RCC 7860 (cell line): ENCODE measurements at regions not wholly inside any gene's neighbourhood (a gene's known extent, or its start where the extent isn't known, plus 50 kb on each side); places are given as distances from the start of the nearest gene placed in this dataset.
A peak's percentile ranks its signal among the peaks of the same experiment; 100 is the strongest.

ENCODE experiments used
- DNase-seq: peaks from one replicate; pipeline ENCODE4 v3.0.0-alpha.2; 2015; ENCODE audit warnings: low spot score
- FAIRE-seq: peaks from 2 replicates; lab custom pipeline; 2012; peaks lifted over from hg19 to GRCh38; lab: Jason Lieb, UNC

- FAIRE-seq (no peak), DNase-seq (no peak)
These were observed 97.1 kb downstream of the JCAD start for GRCh38 chr10:29962166-29962850.

- no peak for FAIRE-seq
- no peak for DNase-seq
These were observed 98.0 kb downstream of the JCAD start for GRCh38 chr10:29961351-29961750.

- DNase-seq = no peak
- no peak for FAIRE-seq
These were observed 99.1 kb downstream of the JCAD start for GRCh38 chr10:29960261-29960660.

GRCh38 chr10:29959586-29959985, 99.8 kb downstream of the JCAD start:
- DNase-seq (no peak), FAIRE-seq (no peak)

GRCh38 chr10:29958440-29958839, 100.9 kb downstream of the JCAD start:
- no peak for FAIRE-seq

GRCh38 chr10:29957907-29958331, 101.5 kb downstream of the JCAD start:
- DNase-seq = peak; percentile 96
- FAIRE-seq = peak; percentile 99

More at GRCh38 chr10:29958440-29958839, 100.9 kb downstream of the JCAD start:
- DNase-seq = no peak

- DNase-seq (no peak), FAIRE-seq (no peak)
These were observed 102.2 kb downstream of the JCAD start for GRCh38 chr10:29957236-29957635.

- FAIRE-seq (no peak), DNase-seq (no peak)
These were observed 103.0 kb downstream of the JCAD start for GRCh38 chr10:29956335-29956924.

- DNase-seq (peak; percentile 79), FAIRE-seq (peak; percentile 79)
These were observed 104.0 kb downstream of the JCAD start for GRCh38 chr10:29955329-29955935.

- no peak for DNase-seq
- FAIRE-seq = no peak
These were observed 107.9 kb downstream of the JCAD start for GRCh38 chr10:29951441-29951931.

- DNase-seq = no peak
- no peak for FAIRE-seq
These were observed 109.0 kb downstream of the JCAD start for GRCh38 chr10:29950391-29950790.

GRCh38 chr10:29949411-29950011, 109.9 kb downstream of the JCAD start:
- peak; percentile 92 for DNase-seq
- peak; percentile 98 for FAIRE-seq

GRCh38 chr10:29948881-29949355, 110.5 kb downstream of the JCAD start:
- FAIRE-seq (no peak), DNase-seq (peak; percentile 29)

GRCh38 chr10:29947701-29948060, 111.7 kb downstream of the JCAD start:
- DNase-seq = peak; percentile 55
- FAIRE-seq = no peak

- FAIRE-seq (peak; percentile 98), DNase-seq (peak; percentile 94)
These were observed 112.3 kb downstream of the JCAD start for GRCh38 chr10:29946953-29947700.

GRCh38 chr10:29946614-29946952, 112.8 kb downstream of the JCAD start:
- FAIRE-seq = no peak
- DNase-seq = no peak

- no peak for FAIRE-seq
- DNase-seq = no peak
These were observed 117.9 kb downstream of the JCAD start for GRCh38 chr10:29941476-29941875.

GRCh38 chr10:29932991-29933390, 126.4 kb downstream of the JCAD start:
- peak; percentile 79 for FAIRE-seq
- DNase-seq = peak; percentile 26

GRCh38 chr10:29931833-29932232, 127.6 kb downstream of the JCAD start:
- DNase-seq (no peak), FAIRE-seq (no peak)

GRCh38 chr10:29929006-29929405, 130.4 kb downstream of the JCAD start:
- FAIRE-seq = no peak

GRCh38 chr10:29926693-29927048, 132.7 kb downstream of the JCAD start:
- FAIRE-seq (no peak), DNase-seq (no peak)

More at GRCh38 chr10:29929006-29929405, 130.4 kb downstream of the JCAD start:
- DNase-seq = no peak
